Fibroblast of the aortic adventitia (primary cell): ENCODE measurements at regions not wholly inside any gene's neighbourhood (a gene's known extent, or its start where the extent isn't known, plus 50 kb on each side); places are given as distances from the start of the nearest gene placed in this dataset.

ENCODE experiments used
- DNase-seq: peaks from one replicate; pipeline ENCODE4 v3.0.0-alpha.2; 2010; ENCODE audit warnings: low read depth
- H3K4me3 ChIP-seq: 2 replicates; pipeline ENCODE4 v1.5.1; 2011; ENCODE audit warnings: low read depth, mild to moderate bottlenecking, control low read depth, low read length, moderate library complexity
- CTCF ChIP-seq: IDR thresholded peaks from 2 replicates; pipeline ENCODE4 v1.5.1; 2011; ENCODE audit warnings: mild to moderate bottlenecking, low read length, control low read depth, inconsistent platforms; ENCODE audit not compliant: insufficient read depth

- no peak for DNase-seq
- no peak for TF ChIP-seq CTCF
- H3K4me3 ChIP-seq = no peak overlapping the region
Observed at GRCh38 chr20:20904501-20904831, 192.0 kb upstream of the RALGAPA2 start.

- TF ChIP-seq CTCF = no peak
- no peak overlapping the region for H3K4me3 ChIP-seq
Observed at GRCh38 chr20:20903773-20904500, 191.5 kb upstream of the RALGAPA2 start.

GRCh38 chr20:20897922-20898321 is 185.5 kb upstream of the RALGAPA2 start:
- TF ChIP-seq CTCF = no peak
- DNase-seq = no peak
- H3K4me3 ChIP-seq = no peak overlapping the region

More at GRCh38 chr20:20903773-20904500, 191.5 kb upstream of the RALGAPA2 start:
- DNase-seq = no peak

GRCh38 chr20:20897145-20897544 is 184.7 kb upstream of the RALGAPA2 start:
- H3K4me3 ChIP-seq = no peak overlapping the region
- no peak for DNase-seq
- TF ChIP-seq CTCF = no peak

GRCh38 chr20:20896606-20897005 is 184.2 kb upstream of the RALGAPA2 start:
- TF ChIP-seq CTCF = no peak
- no peak for DNase-seq
- H3K4me3 ChIP-seq = no peak overlapping the region

GRCh38 chr20:20895537-20895936 is 183.1 kb upstream of the RALGAPA2 start:
- no peak overlapping the region for H3K4me3 ChIP-seq
- no peak for DNase-seq
- no peak for TF ChIP-seq CTCF

GRCh38 chr20:20894753-20895152 is 182.3 kb upstream of the RALGAPA2 start:
- no peak overlapping the region for H3K4me3 ChIP-seq
- DNase-seq = no peak
- TF ChIP-seq CTCF = no peak
